ENCODE measurements at regions not wholly inside any gene's neighbourhood (a gene's known extent, or its start where the extent isn't known, plus 50 kb on each side); places are given as distances from the start of the nearest gene placed in this dataset.

DNA sequence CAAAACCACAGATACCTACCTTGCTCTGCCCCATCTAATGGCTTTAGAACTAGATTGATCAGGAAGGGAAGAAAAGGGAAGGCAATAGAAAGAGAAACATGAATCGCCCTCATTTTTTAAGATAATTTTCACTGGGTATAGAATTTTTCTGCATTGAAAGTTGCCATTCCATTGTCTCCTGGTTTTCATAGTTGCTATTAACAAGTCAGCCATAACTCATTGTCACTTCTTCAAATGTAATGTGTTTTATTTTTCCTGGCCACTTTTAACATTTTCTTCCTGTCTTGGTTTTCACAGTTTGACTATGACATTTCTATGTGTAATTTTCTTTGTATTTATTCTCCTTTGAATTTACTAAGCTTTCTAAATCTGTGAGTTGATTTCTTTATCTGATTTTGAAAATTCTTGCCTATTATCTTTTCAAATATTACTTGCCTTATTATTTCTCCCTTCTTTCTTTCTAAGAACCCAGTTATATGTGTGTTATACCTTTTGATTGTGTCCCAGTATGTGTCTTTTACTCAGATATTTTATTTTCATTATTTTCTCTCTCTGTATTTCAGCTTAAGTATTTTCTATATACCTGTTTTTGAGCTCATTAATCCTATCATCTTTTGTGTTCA is 85.5 kb upstream of the GLI2 start:
- no peak for TF ChIP-seq CTCF (IDR thresholded peaks at IDR 0.05)
- no peak for TF ChIP-seq POLR2A (IDR thresholded peaks at IDR 0.05)

All from esophagus squamous epithelium (tissue), 4 donors.